MM.1S (cell line): ENCODE measurements at regions not wholly inside any gene's neighbourhood (a gene's known extent, or its start where the extent isn't known, plus 50 kb on each side); places are given as distances from the start of the nearest gene placed in this dataset.

Experiments used
- DNase-seq: peaks from one replicate; pipeline ENCODE4 v3.0.0-alpha.2; 2015
- H2AFZ ChIP-seq: fragments of 300-600 bp; sonication (generic); 2 replicates; pipeline ENCODE4 v1.6.0; 2016; ENCODE audit warnings: antibody characterized with exemption, low read length
- H3F3A ChIP-seq: fragments of 300-600 bp; sonication (generic); 2 replicates; pipeline ENCODE4 v1.6.1; 2016; ENCODE audit warnings: mild to moderate bottlenecking, antibody characterized with exemption, low read length, moderate library complexity, mixed read lengths; ENCODE audit not compliant: insufficient read depth
- H3K27ac ChIP-seq: fragments of 300-600 bp; sonication (generic); 2 replicates; pipeline ENCODE4 v1.5.1; 2016; ENCODE audit warnings: mild to moderate bottlenecking, low read length
- H3K27me3 ChIP-seq: fragments of 300-600 bp; sonication (generic); replicated peaks from 2 replicates; pipeline ENCODE4 v1.6.0; 2016; ENCODE audit warnings: low read length; ENCODE audit not compliant: insufficient read depth
- H3K36me3 ChIP-seq: fragments of 300-600 bp; sonication (generic); replicated peaks from 2 replicates; pipeline ENCODE4 v1.6.1; 2016; ENCODE audit warnings: mild to moderate bottlenecking, low read length, mixed read lengths; ENCODE audit not compliant: insufficient read depth
- H3K4me1 ChIP-seq: fragments of 300-600 bp; sonication (generic); 2 replicates; pipeline ENCODE4 v1.6.1; 2016; ENCODE audit warnings: low read length, mixed read lengths
- H3K4me2 ChIP-seq: fragments of 300-600 bp; sonication (generic); 2 replicates; pipeline ENCODE4 v1.6.0; 2016; ENCODE audit warnings: low read depth, low read length
- H3K4me3 ChIP-seq: fragments of 300-600 bp; sonication (generic); 2 replicates; pipeline ENCODE4 v1.5.1; 2016; ENCODE audit warnings: low read length, mixed read lengths
- H3K79me2 ChIP-seq: fragments of 300-600 bp; sonication (generic); 2 replicates; pipeline ENCODE4 v1.6.1; 2016; ENCODE audit warnings: mixed run types, low read length, mixed read lengths
- H3K9ac ChIP-seq: fragments of 300-600 bp; sonication (generic); 2 replicates; pipeline ENCODE4 v1.6.1; 2016; ENCODE audit warnings: low read length, mixed read lengths
- H3K9me2 ChIP-seq: fragments of 300-600 bp; sonication (generic); replicated peaks from 2 replicates; pipeline ENCODE4 v1.6.1; 2016; ENCODE audit warnings: mild to moderate bottlenecking, low read length, mixed read lengths; ENCODE audit not compliant: insufficient read depth
- H3K9me3 ChIP-seq: fragments of 300-600 bp; sonication (generic); replicated peaks from 2 replicates; pipeline ENCODE4 v1.6.1; 2016; ENCODE audit warnings: mild to moderate bottlenecking, low read length, mixed read lengths; ENCODE audit not compliant: insufficient read depth
- H4K20me1 ChIP-seq: fragments of 300-600 bp; sonication (generic); 2 replicates; pipeline ENCODE4 v1.6.1; 2016; ENCODE audit warnings: mild to moderate bottlenecking, low read length, moderate library complexity, mixed read lengths; ENCODE audit not compliant: insufficient read depth
- CTCF ChIP-seq: fragments of 300-600 bp; sonication (generic); IDR thresholded peaks from 2 replicates; pipeline ENCODE4 v1.5.1; 2016; ENCODE audit warnings: antibody characterized with exemption, low read length, mixed read lengths
- EZH2 ChIP-seq: fragments of 300-600 bp; sonication (generic); optimal IDR thresholded peaks from 2 replicates; pipeline ENCODE3; 2017; ENCODE audit warnings: low read depth, mild to moderate bottlenecking, antibody characterized with exemption, low read length, mixed read lengths
- EZH2phosphoT487 ChIP-seq: fragments of 300-600 bp; sonication (generic); IDR thresholded peaks from 2 replicates; pipeline ENCODE4 v1.6.1; 2018; ENCODE audit warnings: antibody characterized with exemption, low read length

GRCh38 chr11:39247570-39248137 lies 2211.8 kb downstream of the LRRC4C start:
- Histone ChIP-seq H3K27ac (no peak overlapping the region), H3K4me3 (no peak overlapping the region), H3F3A (no peaks in the 10 kb centered on the region), H3K79me2 (no peaks in the 10 kb centered on the region), H3K9me2 (no peaks in the 10 kb centered on the region), H3K27me3 (no peaks in the 10 kb centered on the region), H3K9ac (no peak overlapping the region), H3K4me2 (no peak overlapping the region), H3K4me1 (no peaks in the 10 kb centered on the region), H2AFZ (no peak overlapping the region), H4K20me1 (no peaks in the 10 kb centered on the region), H3K36me3 (no peaks in the 10 kb centered on the region), H3K9me3 (no peaks in the 10 kb centered on the region)
- no peak for TF ChIP-seq EZH2
- no peak for DNase-seq

- Histone ChIP-seq H3K9me2 (no peaks in the 10 kb centered on the region), H3K79me2 (no peaks in the 10 kb centered on the region), H3K27ac (no peak overlapping the region), H3F3A (no peaks in the 10 kb centered on the region), H3K9ac (no peak overlapping the region), H4K20me1 (no peaks in the 10 kb centered on the region), H2AFZ (no peak overlapping the region), H3K4me3 (no peak overlapping the region), H3K4me1 (no peaks in the 10 kb centered on the region), H3K4me2 (no peak overlapping the region), H3K27me3 (no peaks in the 10 kb centered on the region), H3K36me3 (no peaks in the 10 kb centered on the region), H3K9me3 (no peaks in the 10 kb centered on the region)
- DNase-seq: no peak
- no peak for TF ChIP-seq EZH2
- no peak for TF ChIP-seq CTCF
- TF ChIP-seq EZH2phosphoT487: no peak
Measured at GRCh38 chr11:39239553-39239952, 2219.9 kb downstream of the LRRC4C start.

GRCh38 chr11:39236916-39237315 lies 2222.5 kb downstream of the LRRC4C start:
- no peak overlapping the region for H3K27ac ChIP-seq
- H4K20me1 ChIP-seq: no peaks in the 10 kb centered on the region
- H3K4me2 ChIP-seq: no peak overlapping the region
- no peak for DNase-seq
- no peaks in the 10 kb centered on the region for H3K27me3 ChIP-seq
- no peaks in the 10 kb centered on the region for H3K9me3 ChIP-seq
- no peak for TF ChIP-seq CTCF
- TF ChIP-seq EZH2phosphoT487: no peak
- TF ChIP-seq EZH2: no peak
- H3K9me2 ChIP-seq: no peaks in the 10 kb centered on the region
- no peak overlapping the region for H2AFZ ChIP-seq
- H3K4me1 ChIP-seq: no peaks in the 10 kb centered on the region
- no peaks in the 10 kb centered on the region for H3F3A ChIP-seq
- H3K4me3 ChIP-seq: no peak overlapping the region
- H3K9ac ChIP-seq: no peak overlapping the region
- H3K79me2 ChIP-seq: no peaks in the 10 kb centered on the region
- no peaks in the 10 kb centered on the region for H3K36me3 ChIP-seq

GRCh38 chr11:39221550-39222138 lies 2237.8 kb downstream of the LRRC4C start:
- Histone ChIP-seq H3K9me2 (no peaks in the 10 kb centered on the region), H3F3A (no peaks in the 10 kb centered on the region), H3K4me2 (no peak overlapping the region), H3K9ac (no peak overlapping the region), H3K79me2 (no peaks in the 10 kb centered on the region), H4K20me1 (no peaks in the 10 kb centered on the region), H3K4me1 (no peaks in the 10 kb centered on the region), H3K9me3 (no peaks in the 10 kb centered on the region), H2AFZ (no peak overlapping the region), H3K27me3 (no peaks in the 10 kb centered on the region), H3K27ac (no peak overlapping the region), H3K36me3 (no peaks in the 10 kb centered on the region), H3K4me3 (no peak overlapping the region)
- no peak for TF ChIP-seq EZH2
- TF ChIP-seq EZH2phosphoT487: no peak
- TF ChIP-seq CTCF: no peak
- no peak for DNase-seq
